Uterus (tissue), 3 donors: ENCODE measurements at regions not wholly inside any gene's neighbourhood (a gene's known extent, or its start where the extent isn't known, plus 50 kb on each side); places are given as distances from the start of the nearest gene placed in this dataset.

ENCODE experiments used
- DNase-seq, 2 donors: peaks; one replicate each; pipeline ENCODE4 v3.0.0-alpha.2; 2019 to 2020
- H3K27ac ChIP-seq, 2 donors: fragments of 200-600 bp; sonication (generic); 1 replicate in 1 of 2; 2 replicates in 1 of 2; pipeline ENCODE4 v1.5.1; 2016 to 2018
- H3K27me3 ChIP-seq, 2 donors: fragments of 200-600 bp; sonication (generic); one replicate each; pipeline ENCODE4 v1.5.1; 2018 to 2019; ENCODE audit warnings: control low read depth in 1 of 2
- H3K36me3 ChIP-seq, 2 donors: fragments of 200-600 bp; sonication (generic); one replicate each; pipeline ENCODE4 v1.5.1; 2019; ENCODE audit warnings: control low read depth in 1 of 2
- H3K4me1 ChIP-seq, 2 donors: fragments of 200-600 bp; sonication (generic); one replicate each; pipeline ENCODE4 v1.5.1; 2018 to 2019; ENCODE audit warnings: control low read depth in 1 of 2
- H3K4me3 ChIP-seq, 2 donors: fragments of 200-600 bp; sonication (generic); 1 replicate in 1 of 2; 2 replicates in 1 of 2; pipeline ENCODE4 v1.5.1; 2018 to 2019; ENCODE audit warnings: mild to moderate bottlenecking in 1 of 2
- H3K9me3 ChIP-seq, 2 donors: fragments of 200-600 bp; sonication (generic); one replicate each; pipeline ENCODE4 v1.5.1; 2019; ENCODE audit warnings: control low read depth in 1 of 2
- CTCF ChIP-seq, 4 experiments: fragments of 200-600 bp in 2 of 4; fragments of 450-650 bp in 2 of 4; sonication (generic) in 2 of 4; IDR thresholded peaks; one replicate each; pipeline ENCODE4 v1.5.1; 2016 to 2019; ENCODE audit warnings: antibody characterized with exemption in 4 of 4, mild to moderate bottlenecking in 2 of 4, moderate library complexity in 1 of 4
- POLR2A ChIP-seq, 2 donors: fragments of 450-650 bp; IDR thresholded peaks; one replicate each; pipeline ENCODE4 v1.6.1; 2016; ENCODE audit warnings: antibody characterized with exemption in 2 of 2, mild to moderate bottlenecking in 1 of 2, moderate library complexity in 1 of 2
- intact Hi-C: fragments of 100-400 bp; cut with DNase I; formaldehyde crosslinking; loops from one replicate; pipeline ENCODE4 v1.15.1; 2023; ENCODE audit warnings: low total_unique reads
- donor health status: DM: yes; HTN: yes; CAD: no.

DNA sequence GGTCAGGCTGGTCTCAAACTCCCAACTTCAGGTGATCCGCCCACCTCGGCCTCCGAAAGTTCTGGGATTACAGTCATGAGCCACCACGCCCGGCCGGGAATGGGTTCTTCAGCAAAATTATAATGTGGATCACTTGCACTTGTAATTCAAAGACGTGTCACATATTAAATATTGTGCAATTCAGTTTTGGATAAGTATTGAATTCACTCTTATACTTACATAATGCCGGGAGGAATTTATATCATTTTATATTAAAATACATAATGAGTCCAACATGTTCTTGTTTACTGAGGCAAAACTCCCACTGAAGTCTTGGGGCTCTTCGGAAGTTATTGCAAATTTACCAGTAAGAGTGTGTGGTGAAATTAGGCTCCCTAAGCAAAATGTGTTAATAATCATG, 635.2 kb upstream of the LUZP2 start:
- no peak for DNase-seq
- Histone ChIP-seq H3K36me3 (no peaks in the 10 kb centered on the region), H3K4me3 (no peak overlapping the region), H3K9me3 (no peaks in the 10 kb centered on the region), H3K4me1 (no peaks in the 10 kb centered on the region), H3K27ac (no peak overlapping the region), H3K27me3 (no peaks in the 10 kb centered on the region)
- intact Hi-C loops = no loop called here
- no peak for TF ChIP-seq POLR2A (IDR thresholded peaks at IDR 0.05)
- TF ChIP-seq CTCF (IDR thresholded peaks at IDR 0.05) = no peak

- H3K4me1 ChIP-seq = no peaks in the 10 kb centered on the region
- H3K9me3 ChIP-seq = no peaks in the 10 kb centered on the region
- intact Hi-C loops = no loop called here
- DNase-seq = no peak
- no peak overlapping the region for H3K27ac ChIP-seq
- TF ChIP-seq CTCF (IDR thresholded peaks at IDR 0.05) = no peak
- no peak for TF ChIP-seq POLR2A (IDR thresholded peaks at IDR 0.05)
- no peaks in the 10 kb centered on the region for H3K36me3 ChIP-seq
- no peak overlapping the region for H3K4me3 ChIP-seq
- no peaks in the 10 kb centered on the region for H3K27me3 ChIP-seq
These were observed 631.4 kb upstream of the LUZP2 start for GRCh38 chr11:23865341-23865975.

DNA sequence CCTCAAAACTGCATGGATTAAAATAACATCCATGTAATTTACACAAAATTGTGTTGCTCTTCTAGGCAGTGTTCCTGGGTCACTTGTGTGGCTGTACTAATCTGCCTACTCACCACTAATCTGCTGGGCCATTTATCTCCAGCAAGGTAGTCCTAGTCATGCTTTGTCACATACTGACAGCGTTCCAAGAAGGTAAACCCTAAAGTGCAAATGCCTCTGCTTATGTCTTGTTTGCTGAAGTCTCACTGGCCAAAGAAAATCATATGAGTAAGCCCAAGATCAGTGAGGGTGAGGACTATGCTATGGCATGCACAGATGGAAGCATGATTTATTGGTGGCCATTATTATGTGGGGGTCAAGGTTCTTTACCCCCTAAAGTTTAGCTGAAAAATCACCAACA, 630.2 kb upstream of the LUZP2 start:
- Histone ChIP-seq H3K4me1 (no peaks in the 10 kb centered on the region), H3K4me3 (no peak overlapping the region), H3K27me3 (no peaks in the 10 kb centered on the region), H3K27ac (no peak overlapping the region), H3K9me3 (no peaks in the 10 kb centered on the region), H3K36me3 (no peaks in the 10 kb centered on the region)
- no peak for DNase-seq
- intact Hi-C loops = no loop called here
- TF ChIP-seq POLR2A (IDR thresholded peaks at IDR 0.05) (no peak), CTCF (IDR thresholded peaks at IDR 0.05) (no peak)

- Histone ChIP-seq H3K4me3 (no peak overlapping the region), H3K27ac (no peak overlapping the region), H3K9me3 (no peaks in the 10 kb centered on the region), H3K27me3 (no peaks in the 10 kb centered on the region), H3K36me3 (no peaks in the 10 kb centered on the region), H3K4me1 (no peaks in the 10 kb centered on the region)
- DNase-seq = no peak
- intact Hi-C loops = no loop called here
- TF ChIP-seq CTCF (IDR thresholded peaks at IDR 0.05) (no peak), POLR2A (IDR thresholded peaks at IDR 0.05) (no peak)
These were observed 627.2 kb upstream of the LUZP2 start for GRCh38 chr11:23869671-23870070.

DNA sequence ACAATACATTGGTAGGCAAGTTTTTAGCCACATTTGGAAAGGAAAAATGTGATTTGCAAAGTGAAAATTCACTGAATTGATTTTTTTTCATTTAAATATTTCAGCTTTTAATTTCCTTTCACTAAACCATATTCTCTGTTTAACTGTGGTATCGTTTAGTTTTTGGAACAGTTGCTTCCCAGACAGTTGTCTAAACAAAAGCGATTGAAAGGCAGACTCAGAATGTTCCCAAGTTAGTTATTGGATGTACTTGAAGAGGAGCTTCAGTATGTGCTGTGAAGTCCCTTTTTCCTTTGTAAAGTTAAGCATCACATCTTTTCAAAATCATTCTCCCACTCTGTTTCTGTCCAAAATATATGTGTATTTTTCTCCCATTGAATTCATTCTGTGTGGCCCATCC, 623.4 kb upstream of the LUZP2 start:
- TF ChIP-seq CTCF (IDR thresholded peaks at IDR 0.05) (no peak), POLR2A (IDR thresholded peaks at IDR 0.05) (no peak)
- no peak overlapping the region for H3K27ac ChIP-seq
- no peaks in the 10 kb centered on the region for H3K4me1 ChIP-seq
- no peaks in the 10 kb centered on the region for H3K36me3 ChIP-seq
- H3K9me3 ChIP-seq = no peaks in the 10 kb centered on the region
- intact Hi-C loops = no loop called here
- no peak overlapping the region for H3K4me3 ChIP-seq
- H3K27me3 ChIP-seq = no peaks in the 10 kb centered on the region
- DNase-seq = no peak
